H9 (cell line): ENCODE measurements at regions not wholly inside any gene's neighbourhood (a gene's known extent, or its start where the extent isn't known, plus 50 kb on each side); places are given as distances from the start of the nearest gene placed in this dataset.

Experiments
- DNase-seq: peaks from one replicate; pipeline ENCODE4 v3.0.0-alpha.2; 2017
- H2AFZ ChIP-seq: one replicate; pipeline ENCODE4 v1.6.1; 2013; ENCODE audit warnings: mild to moderate bottlenecking, low read length, control low read depth, moderate library complexity
- H2AK5ac ChIP-seq: 2 replicates; pipeline ENCODE4 v1.6.1; 2013; ENCODE audit warnings: low read length, control low read depth, mixed read lengths; ENCODE audit not compliant: insufficient read length
- H2BK120ac ChIP-seq: one replicate; pipeline ENCODE4 v1.6.1; 2013; ENCODE audit warnings: low read depth, mild to moderate bottlenecking, low read length, control low read depth, inconsistent platforms; ENCODE audit not compliant: poor library complexity, severe bottlenecking
- H2BK12ac ChIP-seq: 2 replicates; pipeline ENCODE4 v1.6.1; 2013; ENCODE audit warnings: low read length, control low read depth, mixed read lengths, low read depth; ENCODE audit not compliant: insufficient read length
- H2BK15ac ChIP-seq: 2 replicates; pipeline ENCODE4 v1.6.1; 2013; ENCODE audit warnings: low read depth, low read length, control low read depth
- H2BK20ac ChIP-seq: one replicate; pipeline ENCODE4 v1.6.1; 2013; ENCODE audit warnings: low read depth, mild to moderate bottlenecking, low read length, control low read depth, inconsistent platforms; ENCODE audit not compliant: poor library complexity, severe bottlenecking
- H2BK5ac ChIP-seq: 2 replicates; pipeline ENCODE4 v1.6.1; 2013; ENCODE audit warnings: low read length, control low read depth, mixed read lengths; ENCODE audit not compliant: insufficient read length
- H3K14ac ChIP-seq: 2 replicates; pipeline ENCODE4 v1.6.1; 2013; ENCODE audit warnings: low read length, control low read depth; ENCODE audit not compliant: insufficient read depth
- H3K18ac ChIP-seq: 2 replicates; pipeline ENCODE4 v1.6.1; 2013; ENCODE audit warnings: low read depth, mild to moderate bottlenecking, mixed read lengths, low read length, control low read depth; ENCODE audit not compliant: insufficient read length
- H3K23ac ChIP-seq: 2 replicates; pipeline ENCODE4 v1.6.1; 2013; ENCODE audit warnings: low read length, control low read depth, mixed read lengths, low read depth; ENCODE audit not compliant: insufficient read length
- H3K23me2 ChIP-seq: 2 replicates; pipeline ENCODE4 v1.6.1; 2013; ENCODE audit warnings: low read depth, mild to moderate bottlenecking, mixed read lengths, low read length, control low read depth; ENCODE audit not compliant: insufficient read length, poor library complexity, severe bottlenecking
- H3K27ac ChIP-seq: 2 replicates; pipeline ENCODE4 v1.5.1; 2013; ENCODE audit warnings: low read length, control low read depth, mixed read lengths, low read depth; ENCODE audit not compliant: insufficient read length
- H3K27me3 ChIP-seq: 2 replicates; pipeline ENCODE4 v1.6.1; 2013; ENCODE audit warnings: low read length, control low read depth, inconsistent platforms; ENCODE audit not compliant: insufficient read depth
- H3K4ac ChIP-seq: 2 replicates; pipeline ENCODE4 v1.6.1; 2013; ENCODE audit warnings: low read depth, mild to moderate bottlenecking, control low read depth, inconsistent platforms, low read length, moderate library complexity
- H3K4me1 ChIP-seq: 2 replicates; pipeline ENCODE4 v1.6.1; 2013; ENCODE audit warnings: low read length, control low read depth, inconsistent platforms; ENCODE audit not compliant: insufficient read depth
- H3K4me2 ChIP-seq: 2 replicates; pipeline ENCODE4 v1.6.1; 2013; ENCODE audit warnings: low read length, control low read depth, mixed read lengths; ENCODE audit not compliant: insufficient read length, insufficient read depth
- H3K56ac ChIP-seq: 2 replicates; pipeline ENCODE4 v1.6.1; 2013; ENCODE audit warnings: low read depth, mild to moderate bottlenecking, mixed read lengths, low read length, control low read depth; ENCODE audit not compliant: insufficient read length
- H3K79me1 ChIP-seq: 2 replicates; pipeline ENCODE4 v1.6.1; 2013; ENCODE audit warnings: low read depth, mild to moderate bottlenecking, moderate library complexity, low read length, control low read depth, inconsistent platforms; ENCODE audit not compliant: insufficient read depth, poor library complexity, severe bottlenecking
- H3K79me2 ChIP-seq: 2 replicates; pipeline ENCODE4 v1.6.1; 2013; ENCODE audit warnings: low read length, control low read depth, inconsistent platforms; ENCODE audit not compliant: insufficient read depth
- H3K9ac ChIP-seq: 2 replicates; pipeline ENCODE4 v1.6.1; 2013; ENCODE audit warnings: low read length, control low read depth, mixed read lengths; ENCODE audit not compliant: insufficient read length; ENCODE audit errors: extremely low read depth
- H3K9me3 ChIP-seq: one replicate; pipeline ENCODE4 v1.6.1; 2013; ENCODE audit warnings: low read depth, low read length, inconsistent platforms; ENCODE audit not compliant: control insufficient read depth
- H3T11ph ChIP-seq: one replicate; pipeline ENCODE4 v1.6.1; 2013; ENCODE audit warnings: mild to moderate bottlenecking, low read length, control low read depth, inconsistent platforms
- H4K20me1 ChIP-seq: one replicate; pipeline ENCODE4 v1.6.1; 2013; ENCODE audit not compliant: control insufficient read depth, insufficient read length, insufficient read depth
- H4K5ac ChIP-seq: 2 replicates; pipeline ENCODE4 v1.6.1; 2013; ENCODE audit warnings: low read depth, mild to moderate bottlenecking, mixed read lengths, low read length, control low read depth; ENCODE audit not compliant: insufficient read length
- H4K8ac ChIP-seq: replicated peaks from 2 replicates; pipeline ENCODE4 v1.6.1; 2013; ENCODE audit warnings: low read length, control low read depth, mixed read lengths, low read depth; ENCODE audit not compliant: insufficient read length
- H4K91ac ChIP-seq: 2 replicates; pipeline ENCODE4 v1.6.1; 2013; ENCODE audit warnings: low read depth, mild to moderate bottlenecking, moderate library complexity, mixed read lengths, low read length, control low read depth; ENCODE audit not compliant: insufficient read length
- H3K27ac Mint-ChIP-seq, 3 experiments: 2 replicates in 2 of 3; 3 replicates in 1 of 3; pipeline ENCODE4 v1.8.0; 2020 to 2021; ENCODE audit warnings: mixed read lengths in 3 of 3, mild to moderate bottlenecking in 1 of 3, moderate library complexity in 1 of 3
- H3K27me3 Mint-ChIP-seq: 2 replicates; pipeline ENCODE4 v1.8.0; 2021; ENCODE audit warnings: low read depth, mild to moderate bottlenecking, moderate library complexity, mixed read lengths
- H3K36me3 Mint-ChIP-seq, 3 experiments: 2 replicates in 2 of 3; 3 replicates in 1 of 3; pipeline ENCODE4 v1.8.0; 2020 to 2021; ENCODE audit warnings: low read depth in 3 of 3, mixed read lengths in 3 of 3; ENCODE audit not compliant: insufficient read depth in 1 of 3
- H3K4me1 Mint-ChIP-seq, 2 experiments: 2 replicates each; pipeline ENCODE4 v1.8.0; 2020; ENCODE audit warnings: mixed read lengths in 2 of 2
- H3K4me3 Mint-ChIP-seq, 2 experiments: 2 replicates in 1 of 2; 3 replicates in 1 of 2; pipeline ENCODE4 v1.8.0; 2020 to 2021; ENCODE audit warnings: mild to moderate bottlenecking in 2 of 2, mixed read lengths in 2 of 2, moderate library complexity in 1 of 2
- H3K9me3 Mint-ChIP-seq, 2 experiments: 2 replicates in 1 of 2; 3 replicates in 1 of 2; pipeline ENCODE4 v1.8.0; 2020; ENCODE audit warnings: mild to moderate bottlenecking in 2 of 2, mixed read lengths in 2 of 2, moderate library complexity in 1 of 2
- CTCF ChIP-seq: fragments of 200-600 bp; sonication (generic); conservative IDR thresholded peaks from 3 replicates; pipeline ENCODE4 v1.8.0; 2021; ENCODE audit warnings: antibody characterized with exemption, mild to moderate bottlenecking
- WGBS: extraction: QIAGEN DNeasy Blood & Tissue Kit; methylation state at CpG from one replicate; pipeline ENCODE4 v1.1.7; 2013; ENCODE audit warnings: missing lambda C conversion rate, low lambda C conversion rate, mixed read lengths; ENCODE audit not compliant: insufficient read length; ENCODE audit errors: extremely low coverage; 5-methylcytosine and 5-hydroxymethylcytosine counted together

- Histone ChIP-seq H3K4me1 (no peaks in the 10 kb centered on the region), H3K79me2 (no peaks in the 10 kb centered on the region), H3K27ac (no peak overlapping the region), H2AFZ (no peak overlapping the region), H3K23me2 (no peaks in the 10 kb centered on the region), H4K5ac (no peak overlapping the region), H3K56ac (no peak overlapping the region), H2BK20ac (peak overlapping the region; percentile 26), H3K14ac (no peak overlapping the region), H2AK5ac (no peak overlapping the region), H3K9me3 (no peaks in the 10 kb centered on the region), H2BK12ac (peak overlapping the region; percentile 79), H3K4ac (no peak overlapping the region), H2BK15ac (no peak overlapping the region), H4K20me1 (no peaks in the 10 kb centered on the region), H3K18ac (no peak overlapping the region), H2BK120ac (no peak overlapping the region), H3K4me2 (no peak overlapping the region), H3K9ac (no peak overlapping the region), H4K91ac (no peak overlapping the region), H3K23ac (no peak overlapping the region), H4K8ac (no peak overlapping the region), H3K79me1 (no peaks in the 10 kb centered on the region), H3K27me3 (no peaks in the 10 kb centered on the region), H2BK5ac (no peak overlapping the region), H3T11ph (no peak overlapping the region)
- no peak for DNase-seq
- Mint-ChIP-seq H3K4me1 (peaks cover 4 to 10% of the 10 kb centered on the region in 2 experiments; a peak in 3 of 4 replicates), H3K27ac (peak overlapping the region in 1 of 3 experiments; percentile 49; a peak in 1 of 7 replicates), H3K27me3 (no peaks in the 10 kb centered on the region), H3K36me3 (no peaks in the 10 kb centered on the region), H3K4me3 (no peak overlapping the region), H3K9me3 (no peaks in the 10 kb centered on the region; a peak in 1 of 5 replicates)
- no CpG with 5 or more reads among the region's 8 CpGs for WGBS
- no peak for TF ChIP-seq CTCF
Observed at GRCh38 chr12:94717108-94717507, 66.8 kb upstream of the TMCC3 start.
